Stomach (tissue), 4 donors: ENCODE measurements at regions not wholly inside any gene's neighbourhood (a gene's known extent, or its start where the extent isn't known, plus 50 kb on each side); places are given as distances from the start of the nearest gene placed in this dataset.

ENCODE experiments used
- CTCF ChIP-seq, 7 experiments: fragments of 450-650 bp in 4 of 7; fragments of 200-600 bp in 3 of 7; sonication (generic) in 3 of 7; IDR thresholded peaks; one replicate each; pipeline ENCODE4 v1.5.1; 2016 to 2019; ENCODE audit warnings: antibody characterized with exemption in 7 of 7, control low read depth in 2 of 7, mild to moderate bottlenecking in 1 of 7
- EP300 ChIP-seq: sonication (generic); formaldehyde crosslinking; IDR thresholded peaks from one replicate; pipeline ENCODE4 v1.6.1; 2017; ENCODE audit warnings: antibody characterized with exemption

DNA sequence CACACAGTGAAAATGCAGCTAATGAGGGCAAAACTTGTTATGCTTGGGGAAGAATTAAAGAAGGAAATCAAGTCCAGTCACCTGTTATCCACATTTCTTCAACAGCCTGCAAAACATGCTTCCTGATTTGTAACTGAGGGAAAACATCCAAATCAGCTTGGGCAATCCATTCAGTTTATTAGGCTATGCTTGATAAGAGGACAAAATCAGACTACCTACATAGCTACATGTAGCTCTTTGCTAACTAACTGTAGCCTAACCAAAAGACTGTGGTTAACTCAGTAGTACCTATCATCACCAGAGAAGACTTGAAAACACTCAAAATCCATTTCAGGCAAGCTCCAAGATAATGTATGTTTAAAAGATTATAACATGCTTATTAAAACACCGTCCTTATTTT, 436.4 kb downstream of the SHQ1 start:
- TF ChIP-seq CTCF (IDR thresholded peaks at IDR 0.05) (no peak), EP300 (no peak)
